NK-92 treated with Interleukin-12 subunit alpha and Interleukin-12 subunit beta, amount 100 ng/mL, for 24 hours (cell line): ENCODE measurements at regions not wholly inside any gene's neighbourhood (a gene's known extent, or its start where the extent isn't known, plus 50 kb on each side); places are given as distances from the start of the nearest gene placed in this dataset.
"Not testable (repeated sequence)": the region's sequence is repeated elsewhere in the genome, so short reads cannot be mapped to it uniquely, and the experiment has no call there.

Experiments
- DNase-seq: peaks from one replicate; lab custom pipeline; 2025; lab: John Stamatoyannopoulos, UW

- no peak for DNase-seq
These were observed 1368.4 kb downstream of the GRIK2 start for GRCh38 chr6:102761872-102762271.

GRCh38 chr6:102759415-102759814 lies 1365.9 kb downstream of the GRIK2 start:
- DNase-seq = no peak

- DNase-seq = not testable (repeated sequence)
These were observed 1365.0 kb downstream of the GRIK2 start for GRCh38 chr6:102758536-102758935.

- DNase-seq = no peak
These were observed 1355.9 kb downstream of the GRIK2 start for GRCh38 chr6:102749210-102749971.

- no peak for DNase-seq
These were observed 1353.4 kb downstream of the GRIK2 start for GRCh38 chr6:102746941-102747340.

- DNase-seq = no peak
These were observed 1349.3 kb downstream of the GRIK2 start for GRCh38 chr6:102742754-102743356.

GRCh38 chr6:102742028-102742427 lies 1348.5 kb downstream of the GRIK2 start:
- no peak for DNase-seq

- no peak for DNase-seq
These were observed 1343.4 kb downstream of the GRIK2 start for GRCh38 chr6:102736941-102737368.

GRCh38 chr6:102732898-102733297 lies 1339.4 kb downstream of the GRIK2 start:
- DNase-seq = no peak

GRCh38 chr6:102722086-102722485 lies 1328.6 kb downstream of the GRIK2 start:
- DNase-seq = not testable (repeated sequence)

- no peak for DNase-seq
These were observed 1324.4 kb downstream of the GRIK2 start for GRCh38 chr6:102717737-102718456.

GRCh38 chr6:102717252-102717651 lies 1323.7 kb downstream of the GRIK2 start:
- DNase-seq = no peak

GRCh38 chr6:102701019-102701418 lies 1307.5 kb downstream of the GRIK2 start:
- DNase-seq = no peak

- no peak for DNase-seq
These were observed 1293.0 kb downstream of the GRIK2 start for GRCh38 chr6:102686461-102686860.

GRCh38 chr6:102680413-102680812 lies 1286.9 kb downstream of the GRIK2 start:
- DNase-seq = no peak

- DNase-seq = no peak
These were observed 1286.4 kb downstream of the GRIK2 start for GRCh38 chr6:102679865-102680264.

GRCh38 chr6:102677225-102677624 lies 1283.7 kb downstream of the GRIK2 start:
- no peak for DNase-seq

- DNase-seq = no peak
These were observed 1277.2 kb downstream of the GRIK2 start for GRCh38 chr6:102670735-102671134.

GRCh38 chr6:102662851-102663250 lies 1269.3 kb downstream of the GRIK2 start:
- no peak for DNase-seq

GRCh38 chr6:102660303-102660702 lies 1266.8 kb downstream of the GRIK2 start:
- no peak for DNase-seq

- DNase-seq = no peak
These were observed 1262.3 kb downstream of the GRIK2 start for GRCh38 chr6:102655823-102656222.

GRCh38 chr6:102641426-102641825 lies 1247.9 kb downstream of the GRIK2 start:
- no peak for DNase-seq

GRCh38 chr6:102631921-102632320 lies 1238.4 kb downstream of the GRIK2 start:
- DNase-seq = no peak
